Prostate gland (tissue), 2 donors: ENCODE measurements at regions not wholly inside any gene's neighbourhood (a gene's known extent, or its start where the extent isn't known, plus 50 kb on each side); places are given as distances from the start of the nearest gene placed in this dataset.

Experiments
- POLR2A ChIP-seq: fragments of 450-650 bp; IDR thresholded peaks from one replicate; pipeline ENCODE4 v1.6.1; 2016; ENCODE audit warnings: antibody characterized with exemption, mild to moderate bottlenecking
- TF ChIP-seq, protein P1 (sequence below), 4 experiments: fragments of 200-600 bp in 2 of 4; fragments of 450-650 bp in 2 of 4; sonication (generic) in 2 of 4; IDR thresholded peaks; 1 replicate in 3 of 4; 2 replicates in 1 of 4; pipeline ENCODE4 v1.5.1; 2016 to 2019; ENCODE audit warnings: antibody characterized with exemption in 4 of 4, mild to moderate bottlenecking in 2 of 4, moderate library complexity in 2 of 4

DNA sequence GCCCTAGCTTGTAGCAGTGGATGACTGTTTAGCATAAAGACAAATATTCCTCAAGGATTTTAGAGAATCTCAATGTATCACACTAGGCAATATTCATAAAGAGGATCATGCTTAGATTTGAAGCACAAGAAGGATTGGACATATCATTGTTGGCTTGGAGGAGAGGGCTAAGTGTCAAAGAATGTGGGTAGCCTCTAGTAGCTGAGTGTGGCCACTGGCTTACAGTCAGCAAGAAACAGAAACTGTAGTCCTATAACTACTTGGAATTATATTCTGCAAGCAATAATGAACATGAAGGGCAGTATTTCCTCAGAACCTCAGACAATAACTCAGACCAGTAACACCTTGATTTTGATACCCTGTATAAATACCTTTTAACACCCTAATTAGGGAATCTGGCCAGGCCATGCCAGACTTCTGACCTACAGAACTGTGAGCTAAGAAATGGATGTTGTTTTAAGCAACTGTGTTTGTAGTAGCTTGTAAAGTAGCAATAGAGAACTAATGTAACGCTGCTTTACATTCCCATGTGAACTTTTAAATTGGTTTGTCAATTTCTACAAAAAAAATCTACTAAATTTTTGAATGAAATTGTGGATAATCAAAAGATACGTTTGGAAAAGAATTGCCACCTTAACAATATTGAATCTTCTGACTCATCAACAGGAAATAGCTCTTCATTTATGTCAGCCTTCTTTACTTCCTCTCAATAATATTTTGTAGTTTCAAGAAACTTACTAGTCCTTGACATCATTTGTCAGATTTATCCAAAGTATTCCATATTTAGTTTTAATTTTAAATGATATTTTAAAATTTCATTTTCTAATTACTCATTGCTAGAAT is 65.2 kb upstream of the RSPO3 start:
- TF ChIP-seq, protein P1, sequence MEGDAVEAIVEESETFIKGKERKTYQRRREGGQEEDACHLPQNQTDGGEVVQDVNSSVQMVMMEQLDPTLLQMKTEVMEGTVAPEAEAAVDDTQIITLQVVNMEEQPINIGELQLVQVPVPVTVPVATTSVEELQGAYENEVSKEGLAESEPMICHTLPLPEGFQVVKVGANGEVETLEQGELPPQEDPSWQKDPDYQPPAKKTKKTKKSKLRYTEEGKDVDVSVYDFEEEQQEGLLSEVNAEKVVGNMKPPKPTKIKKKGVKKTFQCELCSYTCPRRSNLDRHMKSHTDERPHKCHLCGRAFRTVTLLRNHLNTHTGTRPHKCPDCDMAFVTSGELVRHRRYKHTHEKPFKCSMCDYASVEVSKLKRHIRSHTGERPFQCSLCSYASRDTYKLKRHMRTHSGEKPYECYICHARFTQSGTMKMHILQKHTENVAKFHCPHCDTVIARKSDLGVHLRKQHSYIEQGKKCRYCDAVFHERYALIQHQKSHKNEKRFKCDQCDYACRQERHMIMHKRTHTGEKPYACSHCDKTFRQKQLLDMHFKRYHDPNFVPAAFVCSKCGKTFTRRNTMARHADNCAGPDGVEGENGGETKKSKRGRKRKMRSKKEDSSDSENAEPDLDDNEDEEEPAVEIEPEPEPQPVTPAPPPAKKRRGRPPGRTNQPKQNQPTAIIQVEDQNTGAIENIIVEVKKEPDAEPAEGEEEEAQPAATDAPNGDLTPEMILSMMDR (IDR thresholded peaks at IDR 0.05): no peak
- TF ChIP-seq POLR2A: no peak
